ENCODE measurements at regions not wholly inside any gene's neighbourhood (a gene's known extent, or its start where the extent isn't known, plus 50 kb on each side); places are given as distances from the start of the nearest gene placed in this dataset.

GRCh38 chr1:164225011-164225410 lies 334.0 kb upstream of the PBX1 start:
- Mint-ChIP-seq H3K4me1 (no peaks in the 10 kb centered on the region), H3K27ac (no peak overlapping the region), H3K36me3 (no peaks in the 10 kb centered on the region), H3K4me3 (no peak overlapping the region), H3K9me3 (peaks cover 11% of the 10 kb centered on the region)
- DNase-seq (ENCODE audit: low spot score in 2 of 2) (no peak), ATAC-seq (no peak)

DNA sequence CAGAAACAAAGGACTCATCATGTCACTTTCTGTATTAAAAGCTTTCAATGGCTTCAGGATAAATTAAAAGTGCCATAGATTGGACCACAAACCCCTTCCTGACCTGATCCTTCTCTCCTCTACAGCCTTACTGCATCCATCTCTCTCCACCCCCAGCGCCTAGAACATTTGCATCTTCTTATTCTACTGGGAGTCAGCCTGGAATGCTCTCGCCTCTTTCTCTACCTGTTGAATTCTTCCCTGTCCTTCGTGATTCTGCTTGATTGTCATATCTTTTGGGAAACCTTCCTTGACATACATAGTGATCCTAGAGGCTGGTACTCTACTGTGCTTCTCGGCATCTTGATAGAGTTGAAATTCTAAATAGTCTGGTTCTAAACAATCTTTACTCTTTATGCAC lies 332.0 kb upstream of the PBX1 start:
- H3K27ac Mint-ChIP-seq: no peak overlapping the region
- H3K4me1 Mint-ChIP-seq: no peaks in the 10 kb centered on the region
- H3K4me3 Mint-ChIP-seq: no peak overlapping the region
- ATAC-seq: no peak
- peaks cover 11% of the 10 kb centered on the region for H3K9me3 Mint-ChIP-seq
- DNase-seq (ENCODE audit: low spot score in 2 of 2): no peak
- no peaks in the 10 kb centered on the region for H3K36me3 Mint-ChIP-seq

DNA sequence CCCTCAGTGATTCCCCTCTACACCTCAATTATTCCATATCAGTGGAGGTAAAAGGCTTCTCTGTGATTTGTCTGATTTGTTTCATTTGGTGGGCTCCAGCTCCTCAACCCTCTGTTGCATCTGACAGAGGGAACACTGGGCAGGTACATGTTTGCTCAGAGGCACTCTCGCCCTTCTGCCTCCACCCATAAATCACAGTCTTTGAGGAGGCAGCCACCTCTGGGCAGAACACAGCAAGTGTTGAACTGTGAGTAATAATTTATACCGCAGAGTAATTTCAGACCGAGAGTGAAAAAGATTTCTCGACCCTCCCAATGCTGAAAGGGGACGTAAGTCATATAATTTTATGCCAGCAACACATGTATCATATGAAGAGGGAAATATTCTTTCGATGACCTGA lies 330.1 kb upstream of the PBX1 start:
- Mint-ChIP-seq H3K4me3 (no peak overlapping the region), H3K36me3 (no peaks in the 10 kb centered on the region), H3K9me3 (peaks cover 14% of the 10 kb centered on the region), H3K4me1 (no peaks in the 10 kb centered on the region), H3K27ac (no peak overlapping the region)
- DNase-seq (ENCODE audit: low spot score in 2 of 2): no peak
- ATAC-seq: no peak

- H3K36me3 Mint-ChIP-seq: no peaks in the 10 kb centered on the region
- peaks cover 2% of the 10 kb centered on the region for H3K9me3 Mint-ChIP-seq
Measured at GRCh38 chr1:164233149-164233548, 325.8 kb upstream of the PBX1 start.

GRCh38 chr1:164240081-164240480 lies 318.9 kb upstream of the PBX1 start:
- no peaks in the 10 kb centered on the region for H3K36me3 Mint-ChIP-seq
- peaks cover 5% of the 10 kb centered on the region for H3K9me3 Mint-ChIP-seq
- DNase-seq (ENCODE audit: low spot score in 2 of 2) (no peak), ATAC-seq (no peak)
- no peak overlapping the region for H3K4me3 Mint-ChIP-seq
- H3K27ac Mint-ChIP-seq: no peak overlapping the region
- H3K4me1 Mint-ChIP-seq: no peaks in the 10 kb centered on the region

More at GRCh38 chr1:164233149-164233548, 325.8 kb upstream of the PBX1 start:
- Mint-ChIP-seq H3K4me3 (no peak overlapping the region), H3K4me1 (no peaks in the 10 kb centered on the region), H3K27ac (no peak overlapping the region)
- DNase-seq (ENCODE audit: low spot score in 2 of 2): no peak
- ATAC-seq: no peak

DNA sequence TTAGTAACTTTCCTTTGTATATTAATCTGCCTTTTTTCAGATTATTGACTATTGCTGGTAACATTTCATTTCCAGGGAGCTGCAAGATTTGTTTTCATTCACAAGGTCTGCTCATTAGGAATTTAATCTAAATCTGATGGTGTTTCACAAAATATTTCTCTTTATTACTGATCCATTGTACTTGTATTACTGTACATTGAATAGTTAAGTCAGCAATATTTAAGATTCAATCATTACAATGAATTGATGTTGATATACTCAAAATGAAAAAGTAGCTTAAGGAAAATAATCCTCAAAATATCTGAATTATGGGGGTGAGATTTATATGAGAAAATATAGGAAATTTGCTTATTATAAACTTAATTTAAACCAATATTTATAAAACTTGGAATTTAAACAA lies 308.6 kb upstream of the PBX1 start:
- no peaks in the 10 kb centered on the region for H3K36me3 Mint-ChIP-seq

DNA sequence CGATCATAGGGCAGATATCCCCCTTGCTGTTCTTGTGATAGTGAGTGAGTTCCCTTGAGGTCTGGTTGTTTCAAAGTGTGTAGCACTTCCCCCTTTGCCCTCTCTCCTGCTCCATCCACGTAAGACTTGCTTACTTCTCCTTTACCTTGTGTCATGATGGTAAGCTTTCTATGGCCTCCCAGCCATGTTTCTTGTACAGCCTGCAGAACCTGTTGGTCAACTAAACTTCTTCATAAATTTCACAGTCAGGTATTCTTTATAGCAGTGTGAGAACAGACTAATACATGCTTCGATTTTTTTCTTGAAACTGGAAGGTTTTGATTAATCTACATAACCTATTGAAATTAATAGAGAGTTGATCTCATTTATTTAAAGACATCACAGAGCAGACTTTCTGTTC lies 302.5 kb upstream of the PBX1 start:
- H3K4me1 Mint-ChIP-seq: no peaks in the 10 kb centered on the region
- peaks cover 20% of the 10 kb centered on the region for H3K9me3 Mint-ChIP-seq
- H3K27ac Mint-ChIP-seq: no peak overlapping the region
- H3K36me3 Mint-ChIP-seq: no peaks in the 10 kb centered on the region
- no peak for DNase-seq (ENCODE audit: low spot score in 2 of 2)
- no peak overlapping the region for H3K4me3 Mint-ChIP-seq
- no peak for ATAC-seq

More for the DNA sequence above, 308.6 kb upstream of the PBX1 start:
- H3K27ac Mint-ChIP-seq: no peak overlapping the region
- H3K4me3 Mint-ChIP-seq: no peak overlapping the region
- H3K4me1 Mint-ChIP-seq: no peaks in the 10 kb centered on the region
- ATAC-seq: no peak
- DNase-seq (ENCODE audit: low spot score in 2 of 2): no peak
- peaks cover 19% of the 10 kb centered on the region for H3K9me3 Mint-ChIP-seq

GRCh38 chr1:164261691-164262240 lies 297.2 kb upstream of the PBX1 start:
- no peaks in the 10 kb centered on the region for H3K4me1 Mint-ChIP-seq
- no peak overlapping the region for H3K4me3 Mint-ChIP-seq
- ATAC-seq (no peak), DNase-seq (ENCODE audit: low spot score in 2 of 2) (no peak)
- H3K9me3 Mint-ChIP-seq: peaks cover 15% of the 10 kb centered on the region
- H3K36me3 Mint-ChIP-seq: no peaks in the 10 kb centered on the region
- H3K27ac Mint-ChIP-seq: no peak overlapping the region

DNA sequence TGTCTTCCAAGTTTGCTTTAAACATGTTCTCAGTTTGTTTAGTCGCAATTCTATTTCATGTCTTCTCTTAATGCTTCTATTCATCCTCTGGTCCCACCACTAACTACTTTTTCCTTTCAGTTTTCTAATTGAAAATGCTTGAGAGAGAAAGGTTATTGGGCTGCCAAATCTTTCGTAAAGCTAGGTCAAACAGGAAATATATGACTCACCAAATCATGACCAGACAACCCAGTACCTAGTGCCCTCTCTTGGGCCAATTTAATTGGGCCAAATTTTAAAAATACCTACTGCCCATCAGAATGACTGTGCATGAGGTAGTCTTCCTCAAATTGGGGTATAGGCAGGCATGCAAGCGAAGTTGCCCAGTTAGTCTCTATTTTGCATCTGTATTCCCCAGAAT lies 295.4 kb upstream of the PBX1 start:
- DNase-seq (ENCODE audit: low spot score in 2 of 2) (no peak), ATAC-seq (no peak)
- Mint-ChIP-seq H3K4me1 (no peaks in the 10 kb centered on the region), H3K36me3 (no peaks in the 10 kb centered on the region), H3K9me3 (peaks cover 15% of the 10 kb centered on the region), H3K4me3 (no peak overlapping the region), H3K27ac (no peak overlapping the region)

- H3K9me3 Mint-ChIP-seq: peaks cover 9% of the 10 kb centered on the region
- H3K27ac Mint-ChIP-seq: no peak overlapping the region
- no peaks in the 10 kb centered on the region for H3K4me1 Mint-ChIP-seq
- ATAC-seq (no peak), DNase-seq (ENCODE audit: low spot score in 2 of 2) (no peak)
- no peak overlapping the region for H3K4me3 Mint-ChIP-seq
- no peaks in the 10 kb centered on the region for H3K36me3 Mint-ChIP-seq
Measured at GRCh38 chr1:164265232-164265631, 293.8 kb upstream of the PBX1 start.

- Mint-ChIP-seq H3K36me3 (no peaks in the 10 kb centered on the region), H3K27ac (no peak overlapping the region), H3K9me3 (peaks cover 15% of the 10 kb centered on the region), H3K4me1 (no peaks in the 10 kb centered on the region), H3K4me3 (no peak overlapping the region)
- ATAC-seq (no peak), DNase-seq (ENCODE audit: low spot score in 2 of 2) (no peak)
Measured at GRCh38 chr1:164272156-164272555, 286.8 kb upstream of the PBX1 start.

- no peaks in the 10 kb centered on the region for H3K4me1 Mint-ChIP-seq
- H3K4me3 Mint-ChIP-seq: no peak overlapping the region
- ATAC-seq: no peak
- H3K36me3 Mint-ChIP-seq: no peaks in the 10 kb centered on the region
- H3K9me3 Mint-ChIP-seq: peaks cover 7% of the 10 kb centered on the region
- no peak for DNase-seq (ENCODE audit: low spot score in 2 of 2)
- no peak overlapping the region for H3K27ac Mint-ChIP-seq
Measured at GRCh38 chr1:164296172-164296571, 262.8 kb upstream of the PBX1 start.

- DNase-seq (ENCODE audit: low spot score in 2 of 2) (no peak), ATAC-seq (no peak)
- Mint-ChIP-seq H3K36me3 (no peaks in the 10 kb centered on the region), H3K27ac (no peak overlapping the region), H3K9me3 (peaks cover 7% of the 10 kb centered on the region), H3K4me3 (no peak overlapping the region), H3K4me1 (no peaks in the 10 kb centered on the region)
Measured at GRCh38 chr1:164308101-164308500, 250.9 kb upstream of the PBX1 start.

DNA sequence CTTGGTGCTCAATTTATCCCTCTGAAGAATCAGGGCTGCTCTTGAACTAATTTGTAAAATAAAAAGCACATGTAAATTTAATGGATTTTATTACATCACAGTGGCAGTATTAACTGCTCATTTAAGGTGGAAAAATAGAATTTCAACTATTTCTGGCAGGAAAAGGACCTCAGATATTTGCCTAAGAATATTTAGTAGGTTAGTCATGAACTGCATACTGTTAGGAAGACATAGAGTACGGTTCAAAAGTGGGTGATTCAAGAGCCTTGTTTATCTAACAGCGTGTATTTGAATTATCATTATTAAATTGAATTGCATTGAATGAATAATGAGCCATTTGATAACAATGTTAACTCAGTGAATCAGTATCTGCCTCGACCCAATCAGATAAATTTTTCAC lies 248.8 kb upstream of the PBX1 start:
- Mint-ChIP-seq H3K9me3 (peaks cover 10% of the 10 kb centered on the region), H3K36me3 (no peaks in the 10 kb centered on the region), H3K4me3 (no peak overlapping the region), H3K4me1 (no peaks in the 10 kb centered on the region), H3K27ac (no peak overlapping the region)
- DNase-seq (ENCODE audit: low spot score in 2 of 2): no peak
- ATAC-seq: no peak

- no peaks in the 10 kb centered on the region for H3K36me3 Mint-ChIP-seq
- H3K27ac Mint-ChIP-seq: no peak overlapping the region
- peaks cover 6% of the 10 kb centered on the region for H3K9me3 Mint-ChIP-seq
- no peaks in the 10 kb centered on the region for H3K4me1 Mint-ChIP-seq
- DNase-seq (ENCODE audit: low spot score in 2 of 2) (no peak), ATAC-seq (no peak)
- no peak overlapping the region for H3K4me3 Mint-ChIP-seq
Measured at GRCh38 chr1:164311377-164311776, 247.6 kb upstream of the PBX1 start.

DNA sequence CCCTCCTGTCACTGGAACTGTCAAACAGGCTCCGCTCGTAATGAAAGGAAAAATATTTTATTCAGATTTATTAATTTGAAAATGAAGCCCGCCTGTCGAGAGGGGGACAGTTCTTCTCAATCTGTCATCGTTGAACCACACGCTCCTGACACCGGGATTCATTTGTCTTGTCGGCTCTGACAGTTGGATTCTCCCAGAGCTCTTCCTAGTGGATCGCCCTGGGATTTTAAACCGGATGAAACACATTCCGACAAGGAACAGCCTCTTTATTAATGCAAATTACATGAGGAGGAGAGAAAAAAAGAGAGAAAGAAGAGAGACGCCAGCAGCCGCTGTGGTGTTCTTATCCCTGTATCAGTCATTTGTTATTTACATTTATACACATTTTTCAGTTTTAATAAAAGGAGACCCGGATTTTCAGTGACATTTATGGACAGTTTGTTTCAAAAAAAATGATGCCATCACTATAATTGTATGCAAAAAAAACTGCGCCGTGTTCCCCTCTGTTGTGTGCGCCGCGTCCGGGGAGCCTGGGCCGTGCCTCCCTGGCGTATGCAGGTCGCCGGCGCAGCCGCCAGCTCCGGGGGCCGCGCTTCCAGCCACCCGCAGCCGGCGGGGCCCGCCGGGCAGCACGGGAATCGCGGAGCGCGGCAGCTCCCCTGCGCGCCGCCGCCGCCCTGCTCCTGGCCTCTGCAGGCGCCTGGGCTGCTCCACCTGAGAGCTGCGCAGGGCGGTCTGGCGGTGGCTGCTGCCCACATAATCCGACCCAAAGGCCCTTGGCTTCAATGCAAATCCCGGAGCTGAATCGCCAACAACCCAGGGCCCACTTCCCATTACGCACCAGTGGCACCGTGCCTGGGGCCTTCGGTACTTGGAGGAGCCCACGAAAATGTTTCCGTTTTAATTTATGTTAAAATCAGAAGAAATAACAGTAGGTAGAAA lies 237.9 kb upstream of the PBX1 start:
- no peak for ATAC-seq
- no peaks in the 10 kb centered on the region for H3K36me3 Mint-ChIP-seq
- H3K27ac Mint-ChIP-seq: no peak overlapping the region
- no peaks in the 10 kb centered on the region for H3K4me1 Mint-ChIP-seq
- H3K4me3 Mint-ChIP-seq: no peak overlapping the region
- DNase-seq (ENCODE audit: low spot score in 2 of 2): no peak
- peaks cover 9% of the 10 kb centered on the region for H3K9me3 Mint-ChIP-seq

All from stimulated activated effector memory CD8-positive, alpha-beta T cell treated with anti-CD3 and anti-CD28 coated beads, Interleukin-12 subunit alpha, Interleukin-12 subunit beta, amount 100 ng/mL, for 72 hours (primary cell).